ENCODE measurements at regions not wholly inside any gene's neighbourhood (a gene's known extent, or its start where the extent isn't known, plus 50 kb on each side); places are given as distances from the start of the nearest gene placed in this dataset.
A peak's percentile ranks its signal among the peaks of the same experiment; 100 is the strongest.

- DNase-seq: no peak
Measured at GRCh38 chr6:14707971-14708465, 537.9 kb upstream of the JARID2 start.

DNA sequence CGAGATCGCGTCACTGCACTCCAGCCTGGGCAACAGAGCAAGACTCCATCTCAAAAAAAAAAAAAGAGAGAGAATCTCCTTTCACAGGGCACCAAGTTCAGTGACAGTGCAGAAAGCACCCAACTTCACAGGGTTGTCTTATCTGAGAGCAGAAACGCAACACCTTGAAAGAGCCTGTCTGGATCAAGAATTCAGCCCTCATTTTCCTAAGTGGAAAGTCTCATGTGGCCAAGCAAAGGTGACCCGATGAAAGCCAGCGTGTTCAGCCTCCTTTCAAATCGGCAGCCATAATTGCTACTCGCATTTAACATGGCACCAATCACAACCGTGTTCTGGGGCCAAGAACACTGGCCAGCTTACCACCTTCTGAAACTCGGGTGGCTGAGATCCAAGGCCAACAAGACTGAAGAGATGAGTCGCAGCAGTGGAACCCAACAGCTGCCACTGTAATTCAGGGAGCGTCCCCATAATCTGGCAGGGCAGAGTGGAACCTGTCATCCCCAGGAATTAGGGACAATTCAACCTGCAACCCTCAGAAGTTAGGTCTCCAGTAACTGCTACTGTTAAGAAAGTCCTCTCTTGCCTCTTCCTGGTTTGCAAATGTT lies 536.7 kb upstream of the JARID2 start:
- DNase-seq: no peak

- no peak for DNase-seq
Measured at GRCh38 chr6:14709900-14710299, 536.0 kb upstream of the JARID2 start.

DNA sequence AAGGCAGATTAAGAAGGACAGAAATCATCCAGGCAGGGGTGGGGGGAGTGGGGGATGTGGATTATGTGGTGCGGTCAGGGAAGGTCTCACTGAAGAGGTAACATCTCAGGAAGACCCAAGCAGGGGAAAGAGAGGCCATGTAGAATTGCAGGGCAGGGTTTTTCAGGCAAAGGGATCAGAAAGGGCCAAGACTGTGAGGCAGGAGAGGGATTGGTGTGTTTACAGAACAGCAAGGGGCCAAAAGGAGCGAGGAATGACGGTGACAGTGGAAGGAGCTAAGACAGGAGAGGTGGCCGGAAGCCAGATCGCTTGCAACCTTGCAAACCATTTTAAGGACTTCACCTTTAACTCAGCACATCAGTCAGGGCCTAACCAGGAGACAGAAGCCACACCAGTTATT lies 535.4 kb upstream of the JARID2 start:
- no peak for DNase-seq

GRCh38 chr6:14711056-14711703 lies 534.7 kb upstream of the JARID2 start:
- peak; percentile 27 to 78 for DNase-seq

DNA sequence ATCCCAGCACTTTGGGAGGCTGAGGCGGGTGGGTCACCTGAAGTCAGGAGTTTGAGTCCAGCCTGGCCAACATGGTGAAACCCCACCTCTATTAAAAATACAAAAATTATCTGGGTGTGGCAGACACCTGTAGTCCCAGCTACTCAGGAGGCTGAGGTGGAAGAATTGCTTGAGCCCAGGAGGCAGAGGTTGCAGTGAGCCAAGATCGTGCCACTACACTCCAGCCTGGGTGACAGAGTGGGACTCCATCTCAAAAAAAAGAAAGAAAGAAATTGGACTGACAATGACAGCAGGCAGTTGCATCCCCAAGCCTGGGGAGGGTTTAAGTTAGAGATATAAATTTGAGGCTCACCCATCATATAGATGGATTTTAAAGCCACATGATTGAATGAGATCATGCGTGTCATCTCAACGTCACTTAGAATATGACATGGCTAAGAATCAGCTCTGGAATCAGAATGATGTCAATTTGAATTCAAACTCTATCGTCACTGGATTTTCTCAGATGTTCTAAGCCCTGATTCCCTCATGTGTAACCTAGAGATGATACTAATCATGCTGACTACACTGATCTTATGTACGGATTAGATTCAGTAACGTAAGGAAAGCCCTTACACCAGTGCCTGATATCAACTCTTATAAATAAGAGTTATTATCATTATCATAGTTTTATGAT lies 534.0 kb upstream of the JARID2 start:
- DNase-seq: no peak

DNA sequence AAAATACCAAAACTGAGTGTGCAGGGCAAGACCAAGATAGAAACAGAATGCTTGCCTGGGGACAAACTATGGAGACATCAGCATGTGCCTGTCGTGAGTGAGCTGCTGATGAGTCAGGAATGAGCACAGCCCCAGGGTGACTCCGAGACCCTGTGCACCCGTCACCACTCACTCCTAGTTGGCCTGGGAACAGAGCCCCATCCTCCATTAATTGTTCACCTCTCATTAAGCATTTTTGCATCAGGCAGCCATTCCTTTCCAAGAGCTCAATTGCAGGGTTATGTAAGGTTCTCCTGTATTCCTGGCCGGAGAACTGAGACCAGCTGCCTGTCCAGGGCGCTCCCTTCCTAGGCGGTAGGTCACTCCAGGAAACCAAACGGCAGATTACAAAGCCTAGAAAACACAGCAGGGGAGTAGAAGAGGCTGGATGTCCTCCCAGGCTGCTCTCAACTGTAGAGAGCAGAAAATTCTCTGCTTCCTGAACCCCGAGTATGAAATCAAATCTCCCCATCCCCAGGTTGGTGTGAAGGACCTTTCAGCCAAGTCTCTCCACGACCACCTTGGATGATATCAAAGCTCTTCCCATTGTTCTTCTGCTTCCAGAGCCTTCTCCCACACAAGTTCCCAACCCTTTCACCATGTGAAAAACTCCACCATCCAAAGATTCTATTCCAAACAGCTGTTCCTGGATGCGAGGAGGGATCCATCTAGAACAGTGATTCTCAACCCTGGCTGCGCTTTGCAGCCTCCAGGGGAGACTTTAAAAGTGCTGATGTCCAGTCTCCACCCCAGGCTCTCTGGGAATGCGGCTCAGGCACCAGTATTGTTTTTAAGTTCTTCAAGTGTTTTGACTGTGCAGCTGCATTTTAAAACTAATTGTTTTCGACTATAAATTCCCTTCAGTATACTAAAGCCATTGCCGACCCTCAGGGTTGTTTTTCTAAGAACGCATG lies 532.6 kb upstream of the JARID2 start:
- no peak for DNase-seq

- DNase-seq: no peak
Measured at GRCh38 chr6:14713966-14714631, 531.8 kb upstream of the JARID2 start.

DNA sequence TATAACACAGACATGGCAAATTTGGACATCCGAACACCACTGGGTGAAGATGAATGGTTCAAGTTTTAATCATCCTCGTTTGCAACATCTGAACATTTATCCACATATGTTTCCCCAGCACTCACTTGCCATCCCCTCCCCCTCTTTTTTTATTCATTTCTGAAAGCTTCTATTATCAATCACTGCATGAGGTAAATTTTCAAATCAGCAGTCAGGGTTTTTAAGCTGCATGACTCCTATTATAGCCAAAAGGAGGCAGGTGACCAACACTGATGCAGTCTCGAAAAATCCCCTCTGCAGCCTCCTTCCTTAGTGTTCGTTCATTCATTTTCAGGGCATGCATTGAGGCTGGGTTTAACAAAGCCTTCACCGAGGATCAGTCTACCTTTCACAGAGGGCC lies 530.8 kb upstream of the JARID2 start:
- no peak for DNase-seq

- DNase-seq: no peak
Measured at GRCh38 chr6:14716499-14717146, 529.2 kb upstream of the JARID2 start.

GRCh38 chr6:14717307-14717706 lies 528.6 kb upstream of the JARID2 start:
- DNase-seq: no peak

DNA sequence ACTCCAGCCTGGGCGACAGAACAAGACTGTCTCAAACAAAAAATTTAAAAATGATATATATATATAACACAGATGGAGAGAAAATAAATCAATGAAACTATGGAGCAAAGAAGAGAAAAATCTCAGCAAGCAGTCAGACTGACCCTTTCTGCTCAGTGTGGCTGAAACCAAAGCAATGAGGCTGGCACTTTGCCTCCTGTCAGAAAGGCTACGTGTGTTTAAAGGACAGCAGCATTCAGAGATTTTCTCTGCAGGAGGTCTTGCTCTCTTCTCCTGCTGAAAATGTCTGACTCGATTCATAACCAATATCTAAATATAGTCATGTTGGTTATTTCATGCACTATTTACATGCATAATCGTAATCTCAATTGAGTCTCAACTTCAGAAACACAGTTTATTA lies 527.0 kb upstream of the JARID2 start:
- no peak for DNase-seq

- DNase-seq: no peak
Measured at GRCh38 chr6:14719270-14719669, 526.6 kb upstream of the JARID2 start.

DNA sequence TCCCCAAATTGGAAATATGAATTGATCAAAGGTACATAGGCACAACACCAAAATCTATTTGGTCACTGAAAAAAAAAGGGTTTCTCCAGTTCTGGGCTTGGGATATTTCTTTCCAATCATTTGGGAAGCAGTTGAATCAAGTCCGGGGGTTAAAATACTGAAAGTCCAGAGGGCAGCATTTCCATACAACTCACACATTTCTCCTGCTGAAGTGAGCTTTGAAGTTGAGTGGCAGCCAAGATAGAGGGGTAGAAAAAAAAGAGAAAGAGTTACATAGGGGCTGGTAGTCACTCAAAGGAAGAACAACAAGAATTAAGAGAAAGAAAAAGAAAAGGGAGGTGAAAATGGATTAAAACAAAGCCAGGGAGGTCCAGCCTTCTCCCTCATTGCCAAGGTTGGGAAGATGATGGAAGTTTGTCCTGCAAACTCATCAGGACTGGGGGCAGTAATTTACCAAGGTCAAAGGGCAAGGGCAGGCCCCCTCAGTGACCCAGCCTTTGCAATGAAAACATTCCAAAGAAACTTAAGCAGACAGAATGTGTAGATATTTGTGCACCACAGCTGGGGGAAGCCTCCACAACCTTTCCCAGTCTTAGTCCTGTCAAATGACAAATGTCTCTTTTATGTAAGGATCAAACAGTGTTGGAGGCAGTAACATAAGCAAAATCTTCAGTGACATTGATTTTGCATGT lies 525.3 kb upstream of the JARID2 start:
- no peak for DNase-seq

DNA sequence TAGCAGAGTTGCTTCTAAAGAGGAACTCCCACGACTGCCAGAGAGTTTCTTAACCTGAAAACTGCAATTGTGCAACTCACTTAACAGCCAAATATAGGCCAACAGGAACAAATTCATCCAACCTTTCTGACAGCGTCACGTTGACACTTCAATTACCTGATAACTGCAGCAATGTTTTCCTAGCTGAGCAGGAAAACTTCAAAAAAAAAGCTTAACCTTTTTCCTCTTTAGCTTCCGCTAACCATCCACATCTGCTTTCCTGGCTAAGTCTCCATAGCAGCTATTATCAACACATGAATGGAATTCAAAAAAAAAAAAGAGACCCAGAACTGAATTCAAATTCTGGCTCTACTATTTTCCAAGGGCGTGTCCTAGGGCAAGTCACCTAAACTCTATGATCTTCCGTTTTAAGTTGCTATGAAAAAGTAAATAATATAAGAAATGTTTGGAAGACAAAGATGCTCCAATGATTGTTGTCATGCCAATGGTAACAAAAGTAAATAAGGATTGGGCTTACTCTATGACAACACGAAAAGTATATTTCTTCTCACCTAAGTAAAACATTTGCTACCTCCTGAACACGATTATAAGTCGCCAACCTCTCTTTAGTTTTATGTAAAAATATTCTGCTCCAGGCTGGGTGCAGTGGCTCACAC lies 524.6 kb upstream of the JARID2 start:
- no peak for DNase-seq

DNA sequence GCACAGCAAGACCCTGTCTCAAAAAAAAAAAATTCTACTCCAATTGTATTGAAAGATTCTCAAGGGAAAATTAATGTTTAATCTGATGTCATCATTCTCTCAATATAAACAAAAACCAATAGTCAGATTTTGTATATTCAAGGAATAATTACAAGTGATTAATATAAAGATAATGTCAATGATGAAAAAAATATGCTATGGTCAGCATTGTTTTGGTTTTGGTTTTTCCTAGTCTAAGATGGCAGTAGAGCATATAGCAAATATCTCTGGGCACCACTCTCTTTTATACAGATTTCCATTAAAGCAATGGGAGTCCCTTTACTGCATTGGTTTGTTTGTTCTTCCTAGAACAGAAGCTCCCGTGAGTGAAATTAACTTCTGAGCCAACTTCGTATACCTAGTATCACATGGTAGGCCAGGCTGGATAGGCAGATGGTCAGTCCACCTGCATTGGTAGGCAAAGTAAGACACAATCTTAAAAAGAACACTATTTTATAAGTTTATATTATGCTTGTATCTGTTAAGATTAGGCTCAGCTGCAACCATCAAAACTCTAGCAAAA lies 523.8 kb upstream of the JARID2 start:
- DNase-seq: no peak

DNA sequence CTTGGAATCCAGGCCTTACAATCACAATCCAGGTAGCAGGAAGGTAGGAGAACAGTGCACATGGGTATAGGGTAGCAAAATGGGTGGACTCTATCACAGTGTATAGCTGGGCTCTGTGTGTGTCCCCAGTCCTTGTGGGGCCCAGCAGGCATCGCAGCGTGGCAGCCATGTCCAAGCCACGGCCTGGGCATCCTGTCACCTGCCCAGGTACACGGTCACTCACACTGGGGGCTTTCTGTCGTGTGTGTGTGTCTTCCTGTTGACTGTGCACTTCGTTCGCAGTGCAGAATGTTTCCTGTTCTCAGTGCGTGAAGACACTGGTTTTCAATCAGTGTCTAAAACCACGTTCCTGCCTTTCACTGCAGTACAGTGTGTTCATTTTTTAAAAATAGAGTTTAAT lies 523.2 kb upstream of the JARID2 start:
- no peak for DNase-seq

GRCh38 chr6:14723535-14724086 lies 522.3 kb upstream of the JARID2 start:
- DNase-seq: no peak

DNA sequence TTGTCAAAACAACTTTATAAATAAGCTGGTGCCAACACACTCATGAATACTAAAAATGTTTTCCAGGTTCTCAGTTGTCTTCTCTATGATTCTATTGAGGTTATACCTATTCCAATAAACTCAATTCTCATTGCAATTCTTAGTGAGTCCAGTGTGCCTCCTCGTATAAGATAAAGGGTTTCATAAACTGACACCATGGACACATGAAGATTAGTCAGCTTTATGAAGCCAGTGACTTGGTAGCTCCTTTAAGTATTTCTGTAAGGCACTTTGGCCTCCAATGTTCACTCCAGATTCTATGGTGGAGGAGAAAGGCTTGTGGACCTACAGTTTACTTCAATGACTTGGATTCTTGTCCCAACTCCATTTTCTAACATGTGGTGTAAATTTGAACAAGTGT lies 521.3 kb upstream of the JARID2 start:
- DNase-seq: no peak

DNA sequence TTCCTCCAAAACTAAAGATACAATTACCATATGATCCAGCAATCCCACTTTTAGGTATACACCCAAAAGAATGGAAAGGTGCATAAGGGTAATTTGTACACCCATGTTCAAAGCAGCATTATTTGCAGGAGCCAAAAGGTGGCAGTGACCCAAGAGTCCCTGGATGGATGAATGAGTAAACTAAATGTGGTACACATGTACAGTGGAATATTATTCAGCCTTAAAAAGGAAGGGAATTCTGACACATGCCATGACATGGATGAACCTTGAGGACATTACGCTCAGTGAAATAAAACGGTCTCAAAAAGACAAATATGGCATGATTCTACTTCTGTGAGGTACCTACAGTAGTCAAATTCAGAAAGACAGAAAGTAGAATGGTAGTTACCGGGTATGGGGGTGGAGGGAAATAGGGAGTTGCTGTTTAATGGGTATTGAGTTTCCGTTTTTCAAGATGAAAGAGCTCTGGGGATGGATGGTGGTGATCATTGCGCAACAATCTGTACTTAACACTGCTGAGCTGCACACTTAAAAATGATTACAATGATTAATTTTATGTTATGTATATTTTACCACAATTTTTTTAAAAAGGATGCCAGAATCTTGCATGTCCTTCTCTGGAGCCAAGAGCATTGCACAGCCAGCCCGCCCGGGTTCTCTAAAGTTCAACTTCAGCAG lies 518.9 kb upstream of the JARID2 start:
- DNase-seq: no peak

Data from SW 1271 (cell line).